ENCODE measurements at regions not wholly inside any gene's neighbourhood (a gene's known extent, or its start where the extent isn't known, plus 50 kb on each side); places are given as distances from the start of the nearest gene placed in this dataset.

DNA sequence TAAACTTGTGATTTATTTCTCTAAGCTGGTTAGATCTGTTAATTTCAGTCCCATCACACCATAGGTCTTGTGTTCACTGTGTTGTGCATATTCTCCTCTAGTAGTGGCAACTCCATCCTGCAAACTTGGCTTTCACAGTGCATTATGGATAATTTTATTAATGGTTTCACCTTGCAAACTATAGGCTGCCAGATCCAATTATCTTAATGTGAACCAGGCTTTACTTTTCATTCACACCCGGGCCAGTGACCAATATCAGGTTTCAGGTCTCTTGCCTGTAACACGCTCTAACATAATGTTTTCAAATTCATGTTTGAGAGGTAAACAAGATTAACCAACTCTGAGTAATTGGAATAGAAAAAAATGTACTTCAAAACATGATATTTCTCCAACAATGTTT, 1293.0 kb downstream of the REEP3 start:
- no peak overlapping the region for H3K4me3 ChIP-seq (ENCODE audit: low read depth, low read length)
- no peaks in the 10 kb centered on the region for H3K27me3 ChIP-seq (ENCODE audit: insufficient read depth, low read depth, severe bottlenecking)
- no peak overlapping the region for H3K27ac ChIP-seq
- no peaks in the 10 kb centered on the region for H3K36me3 ChIP-seq
- no peaks in the 10 kb centered on the region for H3K9me3 ChIP-seq (ENCODE audit: severe bottlenecking)
- no peak for DNase-seq
- TF ChIP-seq, protein P1, sequence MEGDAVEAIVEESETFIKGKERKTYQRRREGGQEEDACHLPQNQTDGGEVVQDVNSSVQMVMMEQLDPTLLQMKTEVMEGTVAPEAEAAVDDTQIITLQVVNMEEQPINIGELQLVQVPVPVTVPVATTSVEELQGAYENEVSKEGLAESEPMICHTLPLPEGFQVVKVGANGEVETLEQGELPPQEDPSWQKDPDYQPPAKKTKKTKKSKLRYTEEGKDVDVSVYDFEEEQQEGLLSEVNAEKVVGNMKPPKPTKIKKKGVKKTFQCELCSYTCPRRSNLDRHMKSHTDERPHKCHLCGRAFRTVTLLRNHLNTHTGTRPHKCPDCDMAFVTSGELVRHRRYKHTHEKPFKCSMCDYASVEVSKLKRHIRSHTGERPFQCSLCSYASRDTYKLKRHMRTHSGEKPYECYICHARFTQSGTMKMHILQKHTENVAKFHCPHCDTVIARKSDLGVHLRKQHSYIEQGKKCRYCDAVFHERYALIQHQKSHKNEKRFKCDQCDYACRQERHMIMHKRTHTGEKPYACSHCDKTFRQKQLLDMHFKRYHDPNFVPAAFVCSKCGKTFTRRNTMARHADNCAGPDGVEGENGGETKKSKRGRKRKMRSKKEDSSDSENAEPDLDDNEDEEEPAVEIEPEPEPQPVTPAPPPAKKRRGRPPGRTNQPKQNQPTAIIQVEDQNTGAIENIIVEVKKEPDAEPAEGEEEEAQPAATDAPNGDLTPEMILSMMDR (IDR thresholded peaks at IDR 0.05; ENCODE audit: low read depth, low read length): no peak

- no peak overlapping the region for H3K27ac ChIP-seq
- TF ChIP-seq, protein P1 (IDR thresholded peaks at IDR 0.05; ENCODE audit: low read depth, low read length): no peak
- no peaks in the 10 kb centered on the region for H3K36me3 ChIP-seq
- H3K27me3 ChIP-seq (ENCODE audit: insufficient read depth, low read depth, severe bottlenecking): no peaks in the 10 kb centered on the region
- no peak for DNase-seq
- H3K4me3 ChIP-seq (ENCODE audit: low read depth, low read length): no peak overlapping the region
- no peaks in the 10 kb centered on the region for H3K9me3 ChIP-seq (ENCODE audit: severe bottlenecking)
Observed at GRCh38 chr10:64829888-64830412, 1308.7 kb downstream of the REEP3 start.

DNA sequence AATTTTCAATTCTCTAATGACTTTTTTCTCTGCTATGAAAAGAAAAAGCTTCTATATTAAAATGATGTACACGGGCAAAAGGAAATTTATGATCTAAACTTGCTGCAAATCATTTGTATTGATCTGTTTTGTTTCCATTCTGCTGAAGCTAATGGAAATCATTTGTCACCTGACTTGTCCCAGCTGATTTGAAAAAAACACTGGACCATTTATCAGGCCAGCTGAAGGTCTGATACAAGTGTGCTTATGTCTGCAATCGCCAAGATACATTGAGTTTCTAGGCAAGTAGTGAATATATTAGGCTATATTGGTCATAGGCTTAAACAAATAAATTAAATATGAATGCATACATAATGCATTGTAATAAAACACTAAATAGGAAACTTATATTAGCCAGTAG, 1309.7 kb downstream of the REEP3 start:
- H3K36me3 ChIP-seq: no peaks in the 10 kb centered on the region
- H3K27ac ChIP-seq: no peak overlapping the region
- TF ChIP-seq, protein P1 (IDR thresholded peaks at IDR 0.05; ENCODE audit: low read depth, low read length): no peak
- H3K9me3 ChIP-seq (ENCODE audit: severe bottlenecking): no peaks in the 10 kb centered on the region
- H3K27me3 ChIP-seq (ENCODE audit: insufficient read depth, low read depth, severe bottlenecking): no peaks in the 10 kb centered on the region
- DNase-seq: no peak
- H3K4me3 ChIP-seq (ENCODE audit: low read depth, low read length): no peak overlapping the region

DNA sequence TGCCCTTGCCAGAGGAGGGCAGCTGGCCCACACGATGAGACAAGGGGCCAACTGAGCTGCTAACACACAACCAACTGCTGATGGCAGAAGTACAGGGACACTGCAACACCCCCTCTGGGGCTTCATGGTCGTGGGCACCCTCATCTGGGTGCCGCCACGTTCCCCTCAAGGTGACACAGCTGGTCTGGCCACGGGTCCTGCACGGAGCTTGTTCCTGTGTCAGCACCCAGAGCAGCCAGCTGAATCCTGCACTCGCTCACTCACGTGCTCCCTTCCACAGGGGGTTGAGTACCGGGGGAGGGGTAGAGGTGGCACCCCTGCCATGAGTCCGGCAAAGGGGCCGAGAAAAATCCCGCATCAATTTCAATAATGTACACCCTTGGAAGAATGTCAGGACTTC, 1319.1 kb downstream of the REEP3 start:
- TF ChIP-seq, protein P1 (IDR thresholded peaks at IDR 0.05; ENCODE audit: low read depth, low read length): no peak
- no peaks in the 10 kb centered on the region for H3K36me3 ChIP-seq
- H3K9me3 ChIP-seq (ENCODE audit: severe bottlenecking): no peaks in the 10 kb centered on the region
- no peak overlapping the region for H3K4me3 ChIP-seq (ENCODE audit: low read depth, low read length)
- DNase-seq: no peak
- H3K27me3 ChIP-seq (ENCODE audit: insufficient read depth, low read depth, severe bottlenecking): no peaks in the 10 kb centered on the region
- H3K27ac ChIP-seq: no peak overlapping the region

DNA sequence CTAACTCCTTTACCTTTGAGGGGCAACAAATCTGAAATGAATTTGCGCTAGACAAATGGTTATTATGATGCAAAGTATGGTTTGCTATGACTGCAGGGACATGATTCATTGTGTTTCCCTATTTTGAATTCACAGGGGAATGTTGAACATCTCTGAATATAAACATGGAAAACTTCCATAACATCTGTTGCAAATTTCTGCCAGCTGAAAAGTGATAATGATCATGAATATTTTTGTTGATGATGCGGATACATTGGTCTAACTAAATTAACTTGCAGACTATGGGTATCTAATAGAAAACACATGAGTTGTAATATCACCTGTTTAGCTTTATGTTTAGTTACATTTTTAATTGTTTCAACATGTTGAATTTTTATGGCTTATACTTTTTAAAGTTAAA, 1325.5 kb downstream of the REEP3 start:
- Histone ChIP-seq H3K36me3 (no peaks in the 10 kb centered on the region), H3K4me3 (ENCODE audit: low read depth, low read length) (no peak overlapping the region), H3K27ac (no peak overlapping the region), H3K27me3 (ENCODE audit: insufficient read depth, low read depth, severe bottlenecking) (no peaks in the 10 kb centered on the region), H3K9me3 (ENCODE audit: severe bottlenecking) (no peaks in the 10 kb centered on the region)
- no peak for DNase-seq
- TF ChIP-seq, protein P1 (IDR thresholded peaks at IDR 0.05; ENCODE audit: low read depth, low read length): no peak

- Histone ChIP-seq H3K4me3 (ENCODE audit: low read depth, low read length) (no peak overlapping the region), H3K27me3 (ENCODE audit: insufficient read depth, low read depth, severe bottlenecking) (no peaks in the 10 kb centered on the region), H3K9me3 (ENCODE audit: severe bottlenecking) (no peaks in the 10 kb centered on the region), H3K27ac (no peak overlapping the region), H3K36me3 (no peaks in the 10 kb centered on the region)
- no peak for DNase-seq
- TF ChIP-seq, protein P1 (IDR thresholded peaks at IDR 0.05; ENCODE audit: low read depth, low read length): no peak
Observed at GRCh38 chr10:64855941-64856340, 1334.7 kb downstream of the REEP3 start.
